ENCODE measurements at regions not wholly inside any gene's neighbourhood (a gene's known extent, or its start where the extent isn't known, plus 50 kb on each side); places are given as distances from the start of the nearest gene placed in this dataset.

GRCh38 chr11:8813658-8814057, 97.3 kb upstream of the AKIP1 start:
- TF ChIP-seq, protein P1, sequence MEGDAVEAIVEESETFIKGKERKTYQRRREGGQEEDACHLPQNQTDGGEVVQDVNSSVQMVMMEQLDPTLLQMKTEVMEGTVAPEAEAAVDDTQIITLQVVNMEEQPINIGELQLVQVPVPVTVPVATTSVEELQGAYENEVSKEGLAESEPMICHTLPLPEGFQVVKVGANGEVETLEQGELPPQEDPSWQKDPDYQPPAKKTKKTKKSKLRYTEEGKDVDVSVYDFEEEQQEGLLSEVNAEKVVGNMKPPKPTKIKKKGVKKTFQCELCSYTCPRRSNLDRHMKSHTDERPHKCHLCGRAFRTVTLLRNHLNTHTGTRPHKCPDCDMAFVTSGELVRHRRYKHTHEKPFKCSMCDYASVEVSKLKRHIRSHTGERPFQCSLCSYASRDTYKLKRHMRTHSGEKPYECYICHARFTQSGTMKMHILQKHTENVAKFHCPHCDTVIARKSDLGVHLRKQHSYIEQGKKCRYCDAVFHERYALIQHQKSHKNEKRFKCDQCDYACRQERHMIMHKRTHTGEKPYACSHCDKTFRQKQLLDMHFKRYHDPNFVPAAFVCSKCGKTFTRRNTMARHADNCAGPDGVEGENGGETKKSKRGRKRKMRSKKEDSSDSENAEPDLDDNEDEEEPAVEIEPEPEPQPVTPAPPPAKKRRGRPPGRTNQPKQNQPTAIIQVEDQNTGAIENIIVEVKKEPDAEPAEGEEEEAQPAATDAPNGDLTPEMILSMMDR (conservative IDR thresholded peaks at IDR 0.05): peak; percentile 85
- H3K27ac ChIP-seq: peak overlapping the region; percentile 31

- TF ChIP-seq, protein P1 (conservative IDR thresholded peaks at IDR 0.05): no peak
- peak overlapping the region; percentile 31 for H3K27ac ChIP-seq
Measured at GRCh38 chr11:8814209-8814922, 96.6 kb upstream of the AKIP1 start.

DNA sequence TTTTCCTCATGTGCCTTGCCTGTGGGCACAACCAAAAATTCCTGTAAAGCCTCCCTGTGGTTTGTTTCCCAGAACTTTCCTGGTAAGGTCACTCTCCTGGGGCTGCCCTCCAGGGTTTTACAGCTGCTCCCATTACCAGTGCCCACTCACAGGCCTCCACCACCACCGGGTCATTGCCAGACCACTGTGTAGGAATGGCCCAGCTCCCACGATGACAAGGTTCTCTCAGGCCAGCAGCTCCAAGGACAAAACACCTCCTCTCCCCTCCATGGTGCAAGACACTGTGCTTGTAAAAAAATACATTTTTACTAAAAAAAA, 96.1 kb upstream of the AKIP1 start:
- TF ChIP-seq, protein P1 (conservative IDR thresholded peaks at IDR 0.05): no peak
- no peak overlapping the region; the same call in 1 of the 2 replicates for H3K27ac ChIP-seq

DNA sequence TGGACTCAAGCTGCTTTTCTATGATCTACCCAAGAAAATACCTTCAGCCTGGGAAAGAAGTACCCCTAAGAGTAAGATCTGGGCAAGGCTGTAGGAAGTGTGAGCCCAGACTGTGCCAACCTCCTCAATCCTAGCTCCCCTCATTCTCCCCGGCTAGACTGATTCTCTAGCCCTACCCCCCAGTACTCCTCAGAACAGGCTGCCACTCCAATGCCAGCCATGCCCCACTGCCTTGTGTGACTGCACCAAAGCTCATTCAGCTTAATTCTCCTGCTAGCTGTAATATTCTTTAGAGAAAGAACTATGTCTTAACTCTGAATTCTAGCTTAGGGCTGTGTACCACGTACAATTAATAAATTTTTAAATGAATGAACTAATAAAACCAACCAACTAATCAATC, 92.6 kb upstream of the AKIP1 start:
- no peak overlapping the region for H3K27ac ChIP-seq
- TF ChIP-seq, protein P1 (conservative IDR thresholded peaks at IDR 0.05): no peak

DNA sequence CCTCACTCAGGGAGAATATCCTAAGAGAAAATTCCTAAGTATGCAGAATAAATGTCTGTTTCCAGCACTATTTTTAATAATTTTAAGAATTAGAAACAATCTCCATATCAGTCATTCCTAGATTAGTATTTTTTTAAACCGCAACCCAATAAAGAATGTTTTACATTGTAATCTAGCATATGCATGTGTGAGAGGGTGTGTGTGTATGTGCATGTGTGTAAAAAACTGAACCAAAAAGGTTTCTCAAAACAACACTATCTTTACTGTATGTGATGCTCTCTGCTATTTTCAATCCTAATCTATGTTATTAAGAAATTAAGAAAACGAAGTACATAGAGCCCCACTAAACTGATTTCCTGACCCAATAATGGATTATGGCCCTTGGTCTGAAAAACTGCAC, 90.6 kb upstream of the AKIP1 start:
- H3K27ac ChIP-seq: no peak overlapping the region
- TF ChIP-seq, protein P1 (conservative IDR thresholded peaks at IDR 0.05): no peak

- TF ChIP-seq, protein P1 (conservative IDR thresholded peaks at IDR 0.05): no peak
- H3K27ac ChIP-seq: no peak overlapping the region
Measured at GRCh38 chr11:8822469-8822868, 88.5 kb upstream of the AKIP1 start.

GRCh38 chr11:8823174-8823742, 87.7 kb upstream of the AKIP1 start:
- TF ChIP-seq, protein P1 (conservative IDR thresholded peaks at IDR 0.05): no peak
- no peak overlapping the region for H3K27ac ChIP-seq

Measured in VCaP (cell line).